Dermis microvascular lymphatic vessel endothelial cell (primary cell): ENCODE measurements at regions not wholly inside any gene's neighbourhood (a gene's known extent, or its start where the extent isn't known, plus 50 kb on each side); places are given as distances from the start of the nearest gene placed in this dataset.
"Not testable (repeated sequence)": the region's sequence is repeated elsewhere in the genome, so short reads cannot be mapped to it uniquely, and the experiment has no call there.

Experiments
- DNase-seq, 2 donors: peaks; one replicate each; pipeline versions ENCODE4 v3.0.0 to v3.0.0-alpha.2; 2010; ENCODE audit warnings: low read depth in 2 of 2

DNA sequence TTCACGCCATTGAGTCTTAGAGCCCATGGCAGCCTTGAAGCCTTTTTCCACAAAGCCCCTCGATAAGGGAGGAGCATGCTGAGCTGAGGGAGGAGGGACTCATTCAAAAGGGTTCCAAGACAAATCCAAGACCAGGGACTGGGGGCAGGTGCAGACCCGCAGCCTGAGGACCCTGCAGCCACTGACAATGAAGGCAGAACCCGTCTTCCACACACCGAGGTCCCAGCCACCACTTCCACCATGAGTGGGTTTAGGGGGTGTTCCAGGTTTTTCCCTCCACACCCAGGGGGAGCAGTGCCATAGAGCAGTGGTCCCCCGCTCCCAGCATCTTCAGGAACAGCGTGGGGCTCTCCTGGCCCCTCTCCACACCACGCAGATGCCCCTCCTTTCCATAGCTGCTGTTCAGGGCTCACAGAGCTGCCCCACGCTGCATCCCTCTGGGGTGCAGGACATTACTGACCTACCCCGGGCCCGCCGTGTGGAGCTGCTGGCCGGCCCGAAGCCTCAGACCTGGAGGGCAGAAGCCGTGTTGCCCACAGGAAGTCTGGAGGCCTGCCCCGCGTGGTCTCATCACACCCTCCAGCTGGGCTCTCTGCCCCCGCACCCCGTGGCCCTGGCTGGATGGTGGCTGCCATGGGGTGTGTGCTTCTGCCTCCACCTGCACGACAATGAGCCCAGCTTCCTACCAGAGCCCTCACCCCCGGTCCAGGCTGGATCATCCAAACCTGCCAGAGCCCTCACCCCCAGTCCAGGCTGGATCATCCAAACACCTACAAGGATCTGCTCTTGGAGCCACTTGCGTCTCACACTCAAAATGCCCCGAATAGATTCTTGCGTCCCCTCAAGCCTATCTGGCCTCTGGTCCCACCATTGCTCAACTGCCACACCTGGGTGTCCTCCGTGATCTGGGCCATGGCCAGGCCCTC, 220.0 kb upstream of the TCERG1L start:
- DNase-seq, result no peak

DNA sequence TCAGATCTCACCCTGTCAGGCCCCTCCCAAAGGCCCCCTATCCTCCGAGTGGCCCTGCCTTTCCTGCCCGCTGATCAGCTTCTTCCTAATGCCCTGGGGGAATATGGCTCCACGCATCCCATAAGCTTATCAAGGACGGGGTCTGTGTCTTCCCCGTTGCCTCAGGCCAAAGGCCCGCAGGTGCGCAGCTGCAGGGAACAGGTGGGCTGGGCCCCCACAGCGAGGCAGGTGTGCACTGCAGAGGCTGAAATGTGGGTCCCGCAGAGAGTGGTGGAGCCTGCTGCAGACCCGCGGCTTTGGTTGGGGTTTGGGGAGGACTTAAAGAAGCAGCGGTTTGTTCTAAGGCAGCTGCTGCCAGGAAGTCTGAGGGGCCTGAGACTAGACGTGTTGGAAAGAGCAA, 220.8 kb upstream of the TCERG1L start:
- DNase-seq, result no peak

DNA sequence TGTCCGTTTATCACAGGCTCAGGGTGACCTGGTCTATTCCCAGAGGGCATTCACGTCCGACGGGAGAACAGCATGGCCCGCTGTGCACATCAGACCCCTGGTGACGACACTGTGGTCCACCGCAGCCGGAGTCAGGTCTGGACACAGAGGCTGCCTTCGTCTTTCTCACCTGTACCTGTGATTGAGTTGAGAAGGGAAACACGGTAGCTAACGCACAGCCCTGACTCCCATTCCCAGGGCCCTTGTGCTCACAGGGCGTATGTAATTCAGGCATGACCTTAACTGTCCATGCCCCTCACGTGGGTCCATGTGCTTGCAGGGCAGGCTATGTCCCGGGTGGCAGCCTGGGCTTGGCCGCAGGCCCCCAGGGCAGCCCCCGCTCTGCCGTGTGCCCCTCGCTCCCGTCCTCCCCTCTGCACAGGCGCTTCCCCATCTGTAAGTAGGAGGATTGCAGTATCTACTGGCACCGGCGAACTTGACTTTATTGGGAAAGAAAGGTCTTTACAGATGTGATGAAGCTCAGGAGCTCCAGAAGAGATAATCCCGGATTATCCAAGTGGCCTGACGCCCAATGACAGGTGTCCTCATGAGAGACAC, 221.3 kb upstream of the TCERG1L start:
- no peak for DNase-seq

DNA sequence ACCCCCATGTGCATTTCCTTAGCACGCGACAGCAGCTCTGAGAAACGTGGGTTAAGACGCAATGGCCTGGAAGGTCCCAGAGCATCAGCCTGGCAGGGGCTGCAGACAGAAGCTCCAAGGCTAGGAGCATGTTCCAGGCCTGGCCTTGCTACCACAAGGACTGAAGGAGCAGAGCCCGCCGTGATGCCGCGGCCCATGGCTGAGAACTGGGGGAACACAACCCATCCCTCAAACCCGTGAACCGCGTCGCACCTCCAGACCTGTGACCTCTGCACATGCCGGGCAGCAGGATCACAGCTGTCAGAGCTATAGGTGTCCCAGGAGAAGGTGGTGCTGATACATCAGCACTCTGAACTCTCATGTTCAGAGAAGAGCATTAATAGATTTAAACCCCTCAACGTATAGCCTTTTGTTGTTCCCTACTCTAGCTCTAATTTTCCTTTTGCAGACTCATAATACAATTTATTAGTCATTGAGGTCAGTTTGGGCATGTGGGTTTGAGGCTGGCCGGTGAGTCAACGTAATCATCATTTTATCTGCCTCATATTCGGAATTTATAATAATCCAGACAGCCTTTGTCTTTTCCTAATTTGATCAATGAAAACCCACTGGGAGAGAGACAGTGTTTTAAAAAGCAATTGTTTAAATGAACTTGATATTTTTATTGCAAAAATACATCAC, 222.5 kb upstream of the TCERG1L start:
- DNase-seq, result no peak

DNA sequence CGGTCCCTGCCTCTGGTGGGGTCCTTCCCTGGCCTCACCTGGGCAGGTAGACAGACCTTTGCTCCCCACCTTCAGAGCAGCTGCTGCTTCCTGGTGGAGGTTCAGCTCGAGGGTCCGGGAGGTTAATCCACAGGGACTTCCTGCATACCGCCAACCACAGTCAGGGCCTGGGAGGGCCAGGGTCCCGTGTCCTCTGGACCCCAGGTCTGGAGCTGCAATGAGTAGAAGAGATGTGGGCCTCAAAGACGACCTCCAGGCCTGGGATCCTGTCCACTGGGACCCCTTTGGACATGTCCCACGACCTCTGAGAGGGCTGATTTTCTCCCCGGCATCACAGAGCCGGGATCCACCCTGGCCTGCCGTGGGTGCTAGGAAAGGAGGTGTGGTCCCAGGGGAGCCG, 223.3 kb upstream of the TCERG1L start:
- no peak for DNase-seq

DNA sequence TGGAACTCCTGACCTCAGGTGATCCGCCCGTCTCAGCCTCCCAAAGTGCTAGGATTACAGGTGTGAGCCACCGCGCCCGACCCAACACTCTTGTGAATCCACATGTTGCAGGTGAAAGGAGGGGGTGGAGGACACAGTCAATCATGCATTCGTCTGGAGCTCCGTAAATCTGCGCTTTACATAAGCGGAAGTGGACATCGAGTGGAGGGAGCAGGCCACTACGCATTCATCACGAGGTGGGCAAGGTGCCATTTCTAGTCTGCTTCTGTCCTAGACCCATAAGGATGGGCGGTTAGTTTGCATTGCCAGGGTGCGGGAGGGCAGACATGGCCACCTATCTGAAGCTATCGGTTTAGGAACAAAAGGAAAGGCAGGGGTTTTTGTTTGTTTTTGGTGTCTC, 225.2 kb upstream of the TCERG1L start:
- no peak for DNase-seq

DNA sequence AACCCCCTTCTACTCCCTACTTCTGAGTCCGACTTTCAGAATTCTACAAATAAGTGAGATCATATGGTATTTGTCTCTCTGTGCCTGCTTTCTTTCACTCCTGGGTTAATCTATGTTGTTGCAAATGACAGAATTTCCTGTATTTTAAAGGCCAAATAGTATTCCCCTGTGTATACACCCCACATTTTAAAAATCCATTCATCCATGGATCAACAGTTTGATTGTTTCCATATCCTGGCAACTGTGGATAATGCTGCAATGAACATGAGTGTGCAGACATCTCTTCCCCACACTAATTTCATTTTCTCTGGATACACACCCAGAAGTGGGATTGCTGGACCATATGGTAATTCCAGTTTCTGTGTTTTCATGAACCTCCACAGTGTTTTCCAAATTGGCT, 225.8 kb upstream of the TCERG1L start:
- DNase-seq, result no peak

DNA sequence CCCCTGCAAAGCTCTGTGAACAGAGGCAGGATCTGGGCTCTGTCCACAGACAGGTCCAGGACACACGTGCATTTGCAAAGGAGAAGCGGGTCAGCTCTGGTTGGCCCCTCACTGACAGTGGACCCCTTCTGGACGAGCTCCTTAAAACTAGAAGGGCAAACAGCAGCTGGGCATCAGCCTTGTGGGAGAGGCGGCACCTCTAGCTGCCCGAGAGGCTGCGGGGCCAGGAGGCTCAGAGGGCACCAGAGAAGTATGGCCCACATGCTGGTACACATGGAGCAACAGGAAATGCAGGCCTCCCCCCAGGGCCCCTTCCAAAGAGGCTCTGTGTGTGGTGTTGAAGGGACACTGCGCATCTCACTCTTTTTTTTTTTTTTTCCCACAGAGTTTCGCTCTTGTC, 233.0 kb upstream of the TCERG1L start:
- DNase-seq, result no peak

DNA sequence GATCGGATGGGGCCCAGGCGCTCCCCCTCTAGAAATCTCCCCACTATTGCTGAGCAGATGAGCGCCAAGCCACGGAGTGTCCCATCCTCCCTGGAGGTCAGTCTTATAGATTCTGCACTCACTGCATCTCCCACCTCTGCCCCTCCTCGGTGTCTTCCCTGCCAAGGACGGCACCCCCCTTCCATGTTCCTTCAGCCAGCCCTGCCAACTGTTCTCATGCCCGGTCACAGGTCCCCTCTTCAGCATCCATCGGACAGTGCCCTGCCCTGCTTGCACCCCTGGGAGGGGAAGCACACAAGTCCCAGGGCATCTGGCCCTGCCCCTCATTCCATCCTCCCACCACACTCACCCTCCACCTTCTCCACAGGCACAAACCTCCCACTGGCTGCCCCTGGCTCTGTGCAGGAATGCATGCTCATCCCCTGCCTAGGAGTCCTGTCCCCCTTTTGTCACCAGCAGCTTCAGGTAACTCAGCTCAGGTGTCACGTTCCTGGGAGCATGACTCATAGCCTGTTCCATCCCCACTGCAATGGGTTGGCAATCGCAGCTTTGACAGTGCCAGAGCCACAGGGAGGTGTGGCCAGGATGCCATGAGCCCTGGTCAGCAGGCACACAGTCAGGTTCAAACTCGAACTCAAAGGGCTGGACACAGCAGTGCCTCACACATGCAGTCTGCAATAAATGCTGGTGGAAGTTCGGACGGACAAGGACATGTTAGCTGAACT, 234.7 kb upstream of the TCERG1L start:
- no peak for DNase-seq

DNA sequence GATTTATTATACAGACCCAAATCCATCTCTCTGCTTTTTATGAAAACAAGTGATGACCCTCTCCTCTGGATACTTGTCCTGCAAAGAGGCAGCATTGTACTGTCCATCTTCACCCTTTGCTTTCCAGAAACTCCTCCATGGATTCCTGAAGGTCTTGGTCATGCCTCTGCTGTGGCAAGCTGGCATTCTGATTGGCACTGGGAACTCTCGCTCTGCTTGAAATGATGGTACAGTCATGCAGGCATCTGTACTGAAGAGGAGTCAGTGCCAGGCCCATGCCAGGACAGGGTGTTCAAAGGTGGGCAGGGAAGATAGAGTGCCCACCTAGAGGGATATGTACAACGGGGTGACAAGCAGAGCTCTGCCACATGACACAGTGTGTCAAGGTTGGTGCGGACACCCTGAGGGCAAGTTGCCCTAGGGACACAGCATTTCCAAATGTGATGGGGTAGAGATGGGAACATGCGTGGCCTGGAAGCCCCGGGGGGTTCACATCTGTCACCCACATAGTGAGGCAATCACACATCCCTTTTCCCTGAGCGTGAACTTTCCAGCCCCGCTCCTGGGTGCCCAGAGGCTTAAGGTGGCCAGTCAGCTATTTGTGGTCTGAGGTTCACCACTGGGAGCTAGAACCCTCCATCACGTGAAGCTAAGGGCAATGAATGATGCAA, 235.7 kb upstream of the TCERG1L start:
- DNase-seq, result no peak

DNA sequence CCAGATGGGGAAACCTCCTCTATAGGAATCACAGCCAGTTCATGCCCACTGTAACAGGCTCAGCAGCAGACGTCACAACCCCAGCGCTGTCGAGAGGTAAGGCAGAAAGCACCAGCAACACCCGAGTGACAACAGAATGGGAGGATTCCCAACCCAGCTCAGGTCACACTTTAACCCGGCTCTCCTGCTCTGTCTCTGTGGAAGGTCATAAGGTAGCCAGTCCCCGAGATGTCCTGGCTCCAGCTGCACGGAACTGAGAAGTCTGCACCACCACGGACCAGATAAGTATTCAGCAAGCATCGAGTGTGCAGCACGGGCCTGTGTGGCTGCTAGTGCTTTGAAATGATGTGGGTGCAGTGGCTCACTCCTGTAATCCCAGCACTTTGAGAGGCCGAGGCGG, 236.7 kb upstream of the TCERG1L start:
- DNase-seq, result no peak

DNA sequence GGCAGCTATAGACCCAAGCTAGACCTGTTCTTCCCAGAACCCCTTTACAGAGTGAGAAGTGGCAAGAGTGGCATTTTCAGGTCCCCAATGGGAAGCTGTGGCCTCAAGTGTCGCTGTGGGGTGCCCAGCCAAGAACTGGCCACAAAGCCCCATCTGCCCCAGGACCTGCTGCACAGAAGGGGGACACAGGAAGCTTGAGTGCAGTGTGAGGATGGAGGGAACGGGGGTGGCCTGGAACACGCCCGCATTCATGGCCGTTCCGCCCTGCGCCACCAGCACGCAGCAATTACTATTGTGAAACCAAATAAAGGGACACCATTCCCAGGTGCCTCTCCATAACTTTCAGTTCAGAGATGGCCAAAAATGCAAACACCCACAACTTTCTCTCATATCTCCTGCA, 237.6 kb upstream of the TCERG1L start:
- no peak for DNase-seq

DNA sequence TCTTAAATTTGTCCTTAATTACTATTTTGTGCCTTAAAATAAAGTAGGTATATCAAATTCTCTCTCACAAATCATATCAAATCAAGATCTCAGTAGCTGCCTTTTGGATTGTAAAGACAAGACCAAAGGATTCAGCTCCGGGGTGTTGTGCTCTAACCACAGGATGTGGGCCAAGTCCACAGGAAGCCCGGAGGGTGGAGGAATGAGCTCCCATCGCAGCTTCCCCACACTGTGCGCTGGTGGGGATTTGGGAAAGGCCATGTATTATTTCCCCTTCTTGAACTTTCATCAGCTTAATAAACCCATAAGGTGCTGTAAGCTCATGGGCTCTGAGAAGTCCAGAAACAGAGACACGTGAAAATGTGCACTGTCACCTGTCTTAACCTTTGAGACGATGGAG, 241.6 kb upstream of the TCERG1L start:
- no peak for DNase-seq

DNA sequence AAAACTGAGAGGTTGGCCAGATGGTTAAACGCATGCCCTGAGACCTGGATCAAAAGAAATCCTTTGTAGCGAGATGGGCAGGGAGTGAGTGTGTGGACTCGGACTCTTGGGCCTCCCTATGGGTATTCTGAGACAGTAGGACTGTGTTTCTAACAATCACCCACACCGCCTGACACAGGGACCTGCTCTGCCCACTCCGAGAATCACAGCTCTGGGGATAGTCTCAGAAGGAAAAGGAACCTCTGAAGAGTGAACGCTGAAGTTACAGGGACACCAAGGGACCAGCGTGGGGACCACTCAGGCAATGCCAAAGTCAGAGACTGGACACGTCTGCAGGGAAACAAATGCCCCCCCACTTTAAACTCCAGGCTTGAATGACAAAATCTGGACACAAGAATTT, 242.1 kb upstream of the TCERG1L start:
- no peak for DNase-seq

DNA sequence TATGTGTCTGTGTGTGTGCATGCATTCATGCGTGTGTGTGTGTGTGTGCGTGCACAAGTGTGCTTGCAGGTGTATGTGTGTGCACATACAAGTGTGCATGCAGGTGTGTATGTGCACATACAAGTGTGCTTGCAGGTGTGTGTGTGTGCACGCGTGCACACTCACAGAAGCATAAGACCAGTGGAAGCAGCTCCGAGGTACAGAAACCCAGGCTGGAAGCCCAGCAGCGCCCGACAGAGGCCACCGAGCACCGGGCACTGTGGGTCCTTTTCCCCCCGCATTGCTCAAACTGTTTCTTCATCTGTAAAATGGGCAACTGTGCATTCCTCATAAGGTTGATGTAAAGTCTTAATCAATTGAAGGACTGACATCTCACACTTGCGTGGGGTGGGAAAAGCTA, 243.3 kb upstream of the TCERG1L start:
- no peak for DNase-seq

DNA sequence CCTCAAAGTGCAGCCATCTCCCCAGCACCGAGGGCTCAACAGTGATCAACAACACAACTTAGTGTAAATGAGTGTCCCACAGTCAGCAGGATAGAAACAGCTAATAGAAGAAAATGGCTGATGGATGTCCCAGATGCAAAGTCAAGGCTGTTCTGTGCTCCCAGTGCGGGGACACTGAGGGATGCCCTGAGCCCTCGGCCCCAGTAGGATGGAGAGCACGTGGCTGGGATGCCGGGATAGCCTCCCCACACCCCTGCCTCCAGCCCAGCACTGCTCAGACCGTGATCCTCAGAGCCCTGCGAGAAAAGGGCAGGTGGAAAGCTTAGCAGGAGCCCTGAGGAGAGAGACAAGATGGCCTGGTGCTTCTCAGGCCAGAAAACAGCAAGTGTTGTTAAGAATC, 243.9 kb upstream of the TCERG1L start:
- no peak for DNase-seq

DNA sequence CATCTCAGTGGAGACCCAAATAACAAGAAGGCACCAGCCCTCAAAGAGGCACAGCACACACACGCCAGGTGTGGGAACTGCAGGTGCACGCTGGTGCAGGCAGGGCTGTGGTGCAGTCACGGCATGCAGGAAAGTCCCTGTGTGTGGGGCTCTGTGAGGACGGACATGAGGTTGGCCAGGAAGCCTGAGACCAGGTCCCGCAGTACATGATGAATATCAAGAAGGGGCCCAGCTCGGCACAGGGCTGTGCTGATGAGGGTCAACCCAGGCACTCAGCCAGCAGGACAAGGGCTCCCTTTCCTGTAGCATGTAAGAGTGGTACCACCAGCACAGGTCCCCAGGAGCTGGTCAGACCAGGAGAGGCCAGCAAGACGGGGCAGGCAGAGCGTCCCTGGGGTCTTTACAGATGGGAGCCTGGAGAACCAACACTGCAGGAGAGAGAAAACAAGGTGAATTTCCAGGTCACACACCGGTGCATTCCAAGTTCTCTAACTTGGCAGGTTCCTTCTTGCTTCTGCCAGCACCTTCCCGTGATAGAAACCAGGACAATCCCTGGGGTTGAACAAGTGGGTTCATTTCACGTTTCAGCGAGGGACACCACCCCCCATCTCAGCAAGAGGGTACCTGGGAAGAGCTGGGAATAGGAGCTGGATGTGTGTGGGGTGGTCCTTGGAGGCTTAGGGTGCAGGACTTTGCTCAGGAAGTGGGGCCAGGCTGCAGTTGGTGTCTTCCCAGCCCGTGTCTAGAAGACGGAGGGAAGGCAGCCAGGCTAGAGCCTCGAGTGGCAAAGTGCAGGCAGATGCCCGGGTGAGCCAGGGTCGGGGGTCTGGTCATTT, 244.8 kb upstream of the TCERG1L start:
- DNase-seq, result no peak

DNA sequence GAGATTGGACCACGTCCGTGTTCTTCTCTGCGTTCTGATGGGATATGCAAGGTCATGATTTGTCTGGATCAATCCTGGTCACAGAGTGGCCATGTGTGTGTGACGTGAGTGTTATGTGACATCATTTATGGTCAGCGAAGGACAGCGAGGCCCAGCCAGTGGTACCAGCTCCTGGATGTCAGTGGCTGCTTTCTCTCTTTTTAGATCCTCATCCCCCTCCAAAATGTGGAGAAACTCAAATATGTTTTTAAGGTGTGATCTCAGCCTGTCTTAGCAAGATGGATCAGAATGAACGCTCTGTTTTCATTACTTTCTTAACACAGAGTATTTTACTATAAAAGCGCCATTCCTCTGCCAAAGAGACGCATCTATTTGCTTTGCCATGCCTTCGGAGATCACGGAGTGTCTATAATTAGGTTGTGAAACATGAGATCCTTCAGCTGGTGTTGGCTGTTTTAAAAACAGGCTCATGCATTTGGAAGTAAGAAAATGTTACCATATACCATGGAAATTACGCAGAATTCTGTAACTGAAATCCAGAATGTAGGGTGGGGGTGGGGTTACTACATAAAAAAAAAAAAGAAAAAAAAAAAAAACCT, 245.5 kb upstream of the TCERG1L start:
- no peak for DNase-seq

DNA sequence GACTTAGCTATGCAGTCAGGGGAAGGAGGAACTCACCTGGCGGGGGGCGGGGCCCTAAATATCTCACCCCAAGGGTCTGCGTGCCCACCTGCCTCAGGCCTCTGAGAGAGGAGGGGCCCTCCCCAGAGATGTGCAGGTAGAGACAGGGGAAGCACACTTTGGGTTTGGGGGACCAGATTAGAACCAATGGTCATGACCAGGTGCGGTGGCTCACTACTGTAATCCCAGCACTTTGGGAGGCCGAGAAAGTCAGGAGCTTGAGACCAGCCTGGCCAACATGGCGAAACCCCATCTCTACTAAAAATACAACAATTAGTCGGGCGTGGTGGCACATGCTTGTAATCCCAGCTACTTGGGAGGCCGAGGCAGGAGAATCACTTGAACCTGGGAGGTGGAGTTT, 246.4 kb upstream of the TCERG1L start:
- DNase-seq, result not testable (repeated sequence)

DNA sequence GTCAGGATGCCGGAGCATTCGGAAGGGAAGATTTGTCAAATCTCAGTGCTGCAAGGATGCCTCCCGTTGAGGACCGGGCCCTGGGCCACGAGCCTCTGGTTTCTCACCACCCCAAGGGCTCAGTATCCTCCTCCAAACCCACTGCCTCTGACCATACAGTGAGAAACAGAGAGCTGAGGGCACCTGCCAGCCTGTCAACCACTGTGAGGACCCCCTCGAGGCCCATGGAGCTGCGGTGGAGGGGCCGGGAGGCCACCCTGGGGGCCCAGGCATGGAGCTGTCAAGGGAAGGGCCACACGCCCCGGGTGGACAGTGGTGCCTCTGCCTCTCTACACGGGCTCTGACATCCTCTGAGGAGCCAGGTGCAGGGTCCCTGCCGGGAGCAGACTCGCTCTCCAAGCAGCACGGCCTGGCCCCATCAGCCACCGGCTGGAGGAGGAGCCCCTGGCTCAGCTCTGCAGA, 248.0 kb upstream of the TCERG1L start:
- no peak for DNase-seq
